ENCODE measurements at regions not wholly inside any gene's neighbourhood (a gene's known extent, or its start where the extent isn't known, plus 50 kb on each side); places are given as distances from the start of the nearest gene placed in this dataset.

- Histone ChIP-seq H3K27me3 (replicated peaks in 2 of 5; ENCODE audit: control insufficient read depth in 4 of 5, insufficient read depth in 5 of 5, low read length in 4 of 5) (peaks cover 0 to 6% (median 0%) of the 10 kb centered on the region in 5 experiments), H3K9me3 (ENCODE audit: control extremely low read depth in 1 of 5, control insufficient read depth in 4 of 5, insufficient read depth in 2 of 5, low read depth in 1 of 5, low read length in 4 of 5) (no peaks in the 10 kb centered on the region), H3K27ac (ENCODE audit: insufficient read depth in 1 of 2, low read depth in 1 of 2, low read length in 2 of 2, poor library complexity in 1 of 2, severe bottlenecking in 2 of 2) (no peak overlapping the region), H3K4me3 (ENCODE audit: control insufficient read depth in 1 of 7, extremely low read depth in 1 of 7, insufficient read depth in 4 of 7, low read depth in 2 of 7, low read length in 6 of 7) (no peak overlapping the region), H3K36me3 (ENCODE audit: control insufficient read depth in 4 of 4, insufficient read depth in 4 of 4, low read length in 3 of 4) (no peaks in the 10 kb centered on the region), H3K4me1 (ENCODE audit: control extremely low read depth in 1 of 4, control insufficient read depth in 4 of 4, insufficient read depth in 4 of 4, low read length in 3 of 4) (no peaks in the 10 kb centered on the region)
- POLR2A ChIA-PET: no interaction called here
- 98% methylated on average over 5 of the region's 6 CpGs for WGBS (ENCODE audit: insufficient coverage)
- CTCF ChIA-PET: no interaction called here
- no peak for DNase-seq
Observed at GRCh38 chr10:118916777-118917176, 112.7 kb upstream of the NANOS1 start.

- no peak overlapping the region for H3K4me3 ChIP-seq (ENCODE audit: control insufficient read depth in 1 of 7, extremely low read depth in 1 of 7, insufficient read depth in 4 of 7, low read depth in 2 of 7, low read length in 6 of 7)
Observed at GRCh38 chr10:118917701-118918100, 111.8 kb upstream of the NANOS1 start.

GRCh38 chr10:118918116-118918515 lies 111.4 kb upstream of the NANOS1 start:
- Histone ChIP-seq H3K36me3 (ENCODE audit: control insufficient read depth in 4 of 4, insufficient read depth in 4 of 4, low read length in 3 of 4) (no peaks in the 10 kb centered on the region), H3K4me1 (ENCODE audit: control extremely low read depth in 1 of 4, control insufficient read depth in 4 of 4, insufficient read depth in 4 of 4, low read length in 3 of 4) (no peaks in the 10 kb centered on the region), H3K4me3 (ENCODE audit: control insufficient read depth in 1 of 7, extremely low read depth in 1 of 7, insufficient read depth in 4 of 7, low read depth in 2 of 7, low read length in 6 of 7) (no peak overlapping the region), H3K9me3 (ENCODE audit: control extremely low read depth in 1 of 5, control insufficient read depth in 4 of 5, insufficient read depth in 2 of 5, low read depth in 1 of 5, low read length in 4 of 5) (no peaks in the 10 kb centered on the region), H3K27ac (ENCODE audit: insufficient read depth in 1 of 2, low read depth in 1 of 2, low read length in 2 of 2, poor library complexity in 1 of 2, severe bottlenecking in 2 of 2) (no peak overlapping the region), H3K27me3 (replicated peaks in 2 of 5; ENCODE audit: control insufficient read depth in 4 of 5, insufficient read depth in 5 of 5, low read length in 4 of 5) (peaks cover 0 to 5% (median 4%) of the 10 kb centered on the region in 5 experiments)
- POLR2A ChIA-PET: no interaction called here
- 92% methylated on average over 5 of the region's 5 CpGs for WGBS (ENCODE audit: insufficient coverage)
- CTCF ChIA-PET: interaction anchor here (1.1 kb wide), 1 partner anchor 31 kb away, joined by 3 read pairs; no protein-coding TSS in a partner anchor
- DNase-seq: no peak

More at GRCh38 chr10:118917701-118918100, 111.8 kb upstream of the NANOS1 start:
- no peaks in the 10 kb centered on the region for H3K4me1 ChIP-seq (ENCODE audit: control extremely low read depth in 1 of 4, control insufficient read depth in 4 of 4, insufficient read depth in 4 of 4, low read length in 3 of 4)
- H3K27ac ChIP-seq (ENCODE audit: insufficient read depth in 1 of 2, low read depth in 1 of 2, low read length in 2 of 2, poor library complexity in 1 of 2, severe bottlenecking in 2 of 2): no peak overlapping the region
- H3K9me3 ChIP-seq (ENCODE audit: control extremely low read depth in 1 of 5, control insufficient read depth in 4 of 5, insufficient read depth in 2 of 5, low read depth in 1 of 5, low read length in 4 of 5): no peaks in the 10 kb centered on the region
- no peak for DNase-seq
- ChIA-PET CTCF (interaction anchor here (1.1 kb wide), 1 partner anchor 31 kb away, joined by 3 read pairs; no protein-coding TSS in a partner anchor), POLR2A (no interaction called here)
- no peaks in the 10 kb centered on the region for H3K36me3 ChIP-seq (ENCODE audit: control insufficient read depth in 4 of 4, insufficient read depth in 4 of 4, low read length in 3 of 4)
- H3K27me3 ChIP-seq (replicated peaks in 2 of 5; ENCODE audit: control insufficient read depth in 4 of 5, insufficient read depth in 5 of 5, low read length in 4 of 5): peaks cover 0 to 6% (median 4%) of the 10 kb centered on the region in 5 experiments
- WGBS (ENCODE audit: insufficient coverage): 98% methylated on average over 7 of the region's 7 CpGs

- peaks cover 0 to 5% (median 4%) of the 10 kb centered on the region in 5 experiments for H3K27me3 ChIP-seq (replicated peaks in 2 of 5; ENCODE audit: control insufficient read depth in 4 of 5, insufficient read depth in 5 of 5, low read length in 4 of 5)
- H3K4me1 ChIP-seq (ENCODE audit: control extremely low read depth in 1 of 4, control insufficient read depth in 4 of 4, insufficient read depth in 4 of 4, low read length in 3 of 4): no peaks in the 10 kb centered on the region
- POLR2A ChIA-PET: no interaction called here
- H3K36me3 ChIP-seq (ENCODE audit: control insufficient read depth in 4 of 4, insufficient read depth in 4 of 4, low read length in 3 of 4): no peaks in the 10 kb centered on the region
- no peak overlapping the region for H3K4me3 ChIP-seq (ENCODE audit: control insufficient read depth in 1 of 7, extremely low read depth in 1 of 7, insufficient read depth in 4 of 7, low read depth in 2 of 7, low read length in 6 of 7)
- DNase-seq: no peak
- no peaks in the 10 kb centered on the region for H3K9me3 ChIP-seq (ENCODE audit: control extremely low read depth in 1 of 5, control insufficient read depth in 4 of 5, insufficient read depth in 2 of 5, low read depth in 1 of 5, low read length in 4 of 5)
- 60% methylated on average over 1 of the region's 3 CpGs for WGBS (ENCODE audit: insufficient coverage)
- H3K27ac ChIP-seq (ENCODE audit: insufficient read depth in 1 of 2, low read depth in 1 of 2, low read length in 2 of 2, poor library complexity in 1 of 2, severe bottlenecking in 2 of 2): no peak overlapping the region
- CTCF ChIA-PET: interaction anchor here (1.1 kb wide), 1 partner anchor 30 kb away, joined by 3 read pairs; no protein-coding TSS in a partner anchor
Observed at GRCh38 chr10:118918587-118918986, 110.9 kb upstream of the NANOS1 start.

GRCh38 chr10:118920206-118920605 lies 109.3 kb upstream of the NANOS1 start:
- no peaks in the 10 kb centered on the region for H3K4me1 ChIP-seq (ENCODE audit: control extremely low read depth in 1 of 4, control insufficient read depth in 4 of 4, insufficient read depth in 4 of 4, low read length in 3 of 4)
- ChIA-PET CTCF (no interaction called here), POLR2A (no interaction called here)
- H3K27me3 ChIP-seq (replicated peaks in 2 of 5; ENCODE audit: control insufficient read depth in 4 of 5, insufficient read depth in 5 of 5, low read length in 4 of 5): peaks cover 0 to 5% (median 2%) of the 10 kb centered on the region in 5 experiments
- no peaks in the 10 kb centered on the region for H3K36me3 ChIP-seq (ENCODE audit: control insufficient read depth in 4 of 4, insufficient read depth in 4 of 4, low read length in 3 of 4)
- no peak for DNase-seq
- no peaks in the 10 kb centered on the region for H3K9me3 ChIP-seq (ENCODE audit: control extremely low read depth in 1 of 5, control insufficient read depth in 4 of 5, insufficient read depth in 2 of 5, low read depth in 1 of 5, low read length in 4 of 5)
- WGBS (ENCODE audit: insufficient coverage): 97% methylated on average over 5 of the region's 9 CpGs
- no peak overlapping the region for H3K27ac ChIP-seq (ENCODE audit: insufficient read depth in 1 of 2, low read depth in 1 of 2, low read length in 2 of 2, poor library complexity in 1 of 2, severe bottlenecking in 2 of 2)
- no peak overlapping the region for H3K4me3 ChIP-seq (ENCODE audit: control insufficient read depth in 1 of 7, extremely low read depth in 1 of 7, insufficient read depth in 4 of 7, low read depth in 2 of 7, low read length in 6 of 7)

- Histone ChIP-seq H3K9me3 (ENCODE audit: control extremely low read depth in 1 of 5, control insufficient read depth in 4 of 5, insufficient read depth in 2 of 5, low read depth in 1 of 5, low read length in 4 of 5) (no peaks in the 10 kb centered on the region), H3K27ac (ENCODE audit: insufficient read depth in 1 of 2, low read depth in 1 of 2, low read length in 2 of 2, poor library complexity in 1 of 2, severe bottlenecking in 2 of 2) (no peak overlapping the region), H3K27me3 (replicated peaks in 2 of 5; ENCODE audit: control insufficient read depth in 4 of 5, insufficient read depth in 5 of 5, low read length in 4 of 5) (peaks cover 0 to 5% (median 4%) of the 10 kb centered on the region in 5 experiments), H3K4me3 (ENCODE audit: control insufficient read depth in 1 of 7, extremely low read depth in 1 of 7, insufficient read depth in 4 of 7, low read depth in 2 of 7, low read length in 6 of 7) (no peak overlapping the region), H3K4me1 (ENCODE audit: control extremely low read depth in 1 of 4, control insufficient read depth in 4 of 4, insufficient read depth in 4 of 4, low read length in 3 of 4) (no peaks in the 10 kb centered on the region), H3K36me3 (ENCODE audit: control insufficient read depth in 4 of 4, insufficient read depth in 4 of 4, low read length in 3 of 4) (no peaks in the 10 kb centered on the region)
- POLR2A ChIA-PET: no interaction called here
- no CpG with 5 or more reads among the region's 1 CpG for WGBS (ENCODE audit: insufficient coverage)
- DNase-seq: no peak
- CTCF ChIA-PET: no interaction called here
Observed at GRCh38 chr10:118922226-118922625, 107.3 kb upstream of the NANOS1 start.

- peaks cover 0 to 5% (median 4%) of the 10 kb centered on the region in 5 experiments for H3K27me3 ChIP-seq (replicated peaks in 2 of 5; ENCODE audit: control insufficient read depth in 4 of 5, insufficient read depth in 5 of 5, low read length in 4 of 5)
- no peak overlapping the region for H3K27ac ChIP-seq (ENCODE audit: insufficient read depth in 1 of 2, low read depth in 1 of 2, low read length in 2 of 2, poor library complexity in 1 of 2, severe bottlenecking in 2 of 2)
- H3K4me1 ChIP-seq (ENCODE audit: control extremely low read depth in 1 of 4, control insufficient read depth in 4 of 4, insufficient read depth in 4 of 4, low read length in 3 of 4): no peaks in the 10 kb centered on the region
- no CpG with 5 or more reads among the region's 2 CpGs for WGBS (ENCODE audit: insufficient coverage)
- CTCF ChIA-PET: interaction anchor here (1.1 kb wide), 1 partner anchor 13 kb away, joined by 3 read pairs; no protein-coding TSS in a partner anchor
- H3K4me3 ChIP-seq (ENCODE audit: control insufficient read depth in 1 of 7, extremely low read depth in 1 of 7, insufficient read depth in 4 of 7, low read depth in 2 of 7, low read length in 6 of 7): no peak overlapping the region
- H3K36me3 ChIP-seq (ENCODE audit: control insufficient read depth in 4 of 4, insufficient read depth in 4 of 4, low read length in 3 of 4): no peaks in the 10 kb centered on the region
- POLR2A ChIA-PET: no interaction called here
- DNase-seq: no peak
- H3K9me3 ChIP-seq (ENCODE audit: control extremely low read depth in 1 of 5, control insufficient read depth in 4 of 5, insufficient read depth in 2 of 5, low read depth in 1 of 5, low read length in 4 of 5): peaks cover 0 to 1% (median 0%) of the 10 kb centered on the region in 5 experiments
Observed at GRCh38 chr10:118922972-118923371, 106.5 kb upstream of the NANOS1 start.

All from common myeloid progenitor, CD34-positive (primary cell).